HG02763 (cell line): ENCODE measurements at regions not wholly inside any gene's neighbourhood (a gene's known extent, or its start where the extent isn't known, plus 50 kb on each side); places are given as distances from the start of the nearest gene placed in this dataset.
"Not testable (repeated sequence)": the region's sequence is repeated elsewhere in the genome, so short reads cannot be mapped to it uniquely, and the experiment has no call there.

Source experiments
- ATAC-seq: cut with Tn5 transposase; IDR thresholded peaks from one replicate; pipeline ENCODE4 v1.9.1; 2021; ENCODE audit warnings: mild to moderate bottlenecking, moderate library complexity; ENCODE audit not compliant: unreplicated experiment

DNA sequence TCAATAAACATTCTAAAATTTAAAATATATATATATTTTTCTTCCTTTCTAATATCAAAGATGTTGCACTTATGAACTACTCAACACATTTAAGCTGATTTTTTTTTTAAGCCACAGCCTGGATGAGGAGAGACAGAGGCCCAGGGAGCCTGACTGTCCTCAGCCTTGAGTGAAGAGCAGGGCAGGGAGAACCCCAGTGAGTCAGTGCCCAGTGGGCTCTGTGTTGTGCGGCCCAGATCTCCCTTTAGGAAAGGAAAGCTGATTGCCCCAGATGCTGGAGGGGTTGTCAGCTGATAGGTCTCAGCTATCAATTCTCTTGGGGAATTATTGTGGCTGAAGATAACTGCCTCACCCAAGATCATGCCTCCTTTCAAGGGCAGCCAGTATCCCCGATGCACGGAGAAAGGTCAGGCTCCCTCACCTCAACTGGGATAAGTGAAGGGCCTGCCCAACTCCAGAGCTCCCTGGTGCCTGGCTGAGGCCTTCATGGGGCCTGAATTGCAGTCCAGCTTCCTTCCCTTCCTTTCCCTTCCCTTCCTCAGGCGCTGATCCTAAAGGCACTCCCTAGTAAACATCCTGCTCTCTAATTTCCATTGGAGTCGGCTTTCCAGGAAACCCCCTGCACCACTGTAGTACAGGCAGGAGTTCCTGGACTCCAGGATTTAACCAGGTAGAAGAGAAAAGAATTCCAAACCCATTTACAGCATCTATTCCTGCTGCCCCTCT, 106.9 kb upstream of the ATL2 start:
- no peak for ATAC-seq

DNA sequence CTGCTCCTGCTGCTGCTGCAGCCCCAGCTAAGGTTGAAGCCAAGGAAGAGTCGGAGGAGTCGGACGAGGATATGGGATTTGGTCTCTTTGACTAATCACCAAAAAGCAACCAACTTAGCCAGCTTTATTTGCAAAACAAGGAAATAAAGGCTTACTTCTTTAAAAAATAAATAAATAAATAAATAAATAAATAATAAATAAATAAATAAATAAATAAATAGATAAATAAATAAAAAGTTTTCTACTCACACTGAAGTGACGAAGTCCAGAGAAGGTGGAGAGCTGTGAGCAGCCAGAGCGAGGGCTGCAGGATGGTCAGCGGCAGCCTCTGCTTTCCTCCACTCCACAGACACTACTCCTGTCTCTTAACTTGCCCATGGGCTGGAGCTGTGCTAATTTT, 105.6 kb upstream of the ATL2 start:
- not testable (repeated sequence) for ATAC-seq

DNA sequence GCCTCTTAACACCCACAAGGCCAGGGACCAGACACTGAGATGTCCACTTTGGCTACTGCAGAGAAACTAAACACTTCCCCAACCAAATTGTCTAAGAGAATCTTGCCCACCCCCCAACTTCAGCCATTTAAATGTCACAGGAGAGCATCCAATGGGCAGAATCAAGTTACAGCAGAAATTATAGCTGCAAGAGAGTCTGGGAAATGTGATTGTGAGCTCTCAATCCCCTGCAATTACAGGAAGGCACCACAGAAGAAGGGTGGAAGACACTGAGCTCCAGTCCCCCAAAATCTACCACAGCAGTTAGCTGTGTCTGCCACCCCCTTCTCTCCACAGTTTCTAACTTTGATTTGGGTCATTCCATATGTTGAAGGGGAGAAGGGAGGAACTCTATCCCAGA, 103.5 kb upstream of the ATL2 start:
- no peak for ATAC-seq

GRCh38 chr2:38477006-38477405, 99.9 kb upstream of the ATL2 start:
- no peak for ATAC-seq

DNA sequence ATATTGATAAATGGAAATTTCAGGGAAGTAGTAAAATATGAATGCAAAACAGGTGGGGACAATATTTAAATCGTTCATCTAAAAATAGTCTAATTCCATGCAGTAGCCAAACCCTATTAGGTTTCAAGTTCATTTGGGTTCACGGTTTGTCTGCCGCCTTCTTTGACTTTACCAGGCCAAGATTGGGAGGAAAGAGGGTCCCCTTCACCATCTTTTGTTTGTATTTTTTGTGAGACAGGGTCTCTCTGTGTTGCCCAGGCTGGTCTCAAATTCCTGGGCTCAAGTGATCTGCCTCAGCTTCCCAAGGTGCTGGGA, 98.5 kb upstream of the ATL2 start:
- ATAC-seq: no peak

- ATAC-seq: no peak
These were observed 97.9 kb upstream of the ATL2 start for GRCh38 chr2:38474715-38475566.

DNA sequence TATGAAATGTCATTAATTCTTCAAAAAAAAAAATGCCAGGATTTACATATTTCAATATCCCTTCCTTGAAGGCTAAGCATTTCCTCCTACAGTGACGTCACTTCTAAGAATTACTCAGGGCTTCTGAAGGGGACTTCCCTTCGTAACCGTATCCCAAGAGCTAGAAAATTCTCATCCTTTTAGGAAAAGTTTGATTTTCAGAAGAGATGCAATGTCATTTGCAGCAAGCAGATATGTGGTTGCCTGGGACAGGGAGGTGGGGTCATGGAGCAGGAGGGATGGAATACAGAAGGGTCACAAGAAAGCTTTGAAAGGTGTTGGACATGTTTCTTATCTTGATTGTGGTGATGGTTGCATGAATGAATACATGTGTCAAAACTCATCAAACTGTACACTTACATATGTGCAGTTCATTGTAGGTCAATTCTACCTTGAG, 97.0 kb upstream of the ATL2 start:
- ATAC-seq: no peak

GRCh38 chr2:38473333-38474005, 96.4 kb upstream of the ATL2 start:
- ATAC-seq: no peak

GRCh38 chr2:38470115-38470514, 93.0 kb upstream of the ATL2 start:
- ATAC-seq: no peak

DNA sequence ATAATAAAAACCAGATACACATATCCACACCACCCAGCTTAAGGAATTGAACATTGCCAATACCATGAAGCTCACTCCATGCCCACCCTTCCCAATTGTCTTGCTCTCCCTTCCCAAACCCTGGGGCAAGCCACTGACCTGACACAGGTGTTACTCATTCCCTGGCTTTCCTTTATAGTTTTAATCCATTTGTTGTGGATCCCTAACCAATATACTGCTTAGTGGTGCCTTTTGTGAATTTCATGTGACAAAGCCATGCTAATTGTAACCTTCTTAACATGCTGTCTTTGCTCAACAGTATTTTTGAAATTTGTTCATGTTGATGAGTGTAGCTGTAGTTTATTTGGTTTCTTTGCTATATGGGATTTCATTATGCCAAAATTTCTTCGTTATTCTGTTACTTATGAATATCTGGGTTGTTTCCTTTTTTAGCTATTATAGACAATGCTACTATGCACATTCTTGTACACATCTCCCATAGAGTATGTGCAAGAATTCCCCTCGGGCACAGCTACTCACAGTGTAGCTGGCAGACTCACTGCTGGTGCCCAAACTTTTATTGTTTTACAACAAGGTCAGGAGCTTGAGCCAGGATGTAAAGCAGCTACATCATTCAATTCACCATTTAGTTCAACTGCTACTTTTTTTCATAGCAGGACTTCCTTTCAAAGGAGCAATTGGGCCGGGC, 90.8 kb upstream of the ATL2 start:
- no peak for ATAC-seq

DNA sequence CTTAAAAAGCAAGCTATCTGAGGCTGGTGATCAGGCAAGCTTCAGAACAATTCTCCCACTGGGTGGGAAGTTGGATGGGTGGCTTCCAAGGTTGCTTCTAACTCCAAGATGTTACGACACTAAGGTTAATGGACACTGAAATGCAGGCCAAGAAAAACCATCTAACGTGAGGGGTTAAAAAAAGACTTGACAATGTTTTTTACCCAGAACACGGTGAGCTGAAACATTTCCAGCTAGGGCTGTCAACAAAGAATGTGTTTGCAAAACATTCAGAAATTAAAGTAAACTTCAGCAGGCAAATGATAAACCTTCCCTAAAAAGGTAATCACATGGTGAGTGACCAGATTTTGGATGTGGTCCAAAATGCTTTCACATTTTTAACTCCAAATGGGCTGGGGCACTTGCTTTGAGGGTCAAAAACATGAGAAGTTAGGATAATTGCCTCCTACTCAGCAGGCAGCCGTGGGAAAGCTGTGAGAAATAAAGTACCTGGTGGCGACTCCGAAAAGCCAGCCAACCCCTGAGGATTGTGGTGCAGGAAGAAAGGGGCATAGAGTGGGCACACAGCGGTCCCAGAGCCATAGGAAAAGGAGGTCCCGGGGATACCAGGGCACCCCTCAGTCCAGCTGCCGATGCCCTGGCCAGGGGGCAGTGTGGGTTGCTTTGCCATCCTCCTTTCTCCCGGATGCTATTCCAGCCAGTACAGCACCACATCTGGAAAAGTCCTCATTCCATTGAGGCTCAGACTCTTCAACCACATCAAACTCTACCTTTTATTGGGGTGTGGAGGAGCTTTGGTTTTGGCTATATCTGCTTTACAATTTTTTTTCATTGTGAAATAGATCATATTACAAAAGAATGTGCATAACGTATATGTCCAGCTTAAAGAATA, 90.0 kb upstream of the ATL2 start:
- no peak for ATAC-seq

GRCh38 chr2:38466409-38466808, 89.3 kb upstream of the ATL2 start:
- ATAC-seq: no peak

DNA sequence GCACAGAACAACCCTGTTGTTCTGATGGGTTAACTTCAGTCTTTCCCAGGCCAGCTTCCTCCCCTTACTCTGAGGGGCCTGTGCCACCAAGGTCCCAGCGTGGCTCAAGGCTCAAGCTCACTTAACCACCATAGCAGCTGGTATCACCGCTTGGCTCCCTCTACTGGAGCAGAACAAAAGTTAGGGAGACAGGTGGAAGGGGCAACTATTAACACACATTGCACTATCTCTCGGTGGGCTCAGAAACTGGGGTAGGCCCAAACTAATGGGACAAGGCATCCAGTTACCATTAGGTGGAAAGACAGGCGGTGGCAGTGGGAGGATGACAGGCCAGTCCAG, 88.7 kb upstream of the ATL2 start:
- no peak for ATAC-seq

DNA sequence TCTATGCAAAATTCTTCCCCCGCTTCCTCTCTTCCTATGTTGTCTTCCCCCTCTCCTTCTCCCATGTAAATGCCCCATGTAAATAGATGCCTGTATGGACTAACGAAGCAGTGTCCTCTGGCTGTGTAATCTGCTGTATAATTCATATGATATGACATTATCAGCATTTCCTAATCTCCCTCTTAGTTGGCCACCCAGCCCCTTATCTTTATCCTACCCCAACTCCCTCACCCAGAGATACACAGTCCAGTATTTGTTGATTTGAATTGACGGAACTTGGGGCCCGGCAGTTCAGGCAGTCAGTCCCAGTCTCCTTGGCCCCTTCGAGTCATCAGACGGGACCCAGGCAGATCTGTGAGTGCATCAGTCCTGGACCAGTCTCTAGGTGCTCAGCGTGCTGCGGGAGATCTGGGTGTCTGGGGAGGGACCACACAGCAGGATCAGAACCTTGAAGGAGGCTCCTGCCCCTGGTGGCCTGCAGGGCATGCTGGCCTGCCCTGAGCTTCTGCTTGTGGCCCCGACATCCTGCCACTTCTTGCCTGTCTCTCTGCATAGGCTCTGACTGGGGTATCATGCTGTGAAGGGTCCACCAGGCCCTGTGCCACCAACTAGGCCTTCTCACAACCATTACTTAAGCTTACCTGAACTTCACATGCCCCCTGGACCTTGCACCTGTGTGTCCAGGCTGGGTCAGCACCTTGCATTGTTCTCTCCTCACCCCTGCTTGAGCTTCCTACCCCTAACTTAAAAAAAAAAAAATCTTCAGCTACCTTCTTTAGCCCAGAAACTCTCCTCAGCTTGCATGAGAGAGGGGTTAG, 88.1 kb upstream of the ATL2 start:
- ATAC-seq: no peak

GRCh38 chr2:38463752-38464151, 86.7 kb upstream of the ATL2 start:
- no peak for ATAC-seq

DNA sequence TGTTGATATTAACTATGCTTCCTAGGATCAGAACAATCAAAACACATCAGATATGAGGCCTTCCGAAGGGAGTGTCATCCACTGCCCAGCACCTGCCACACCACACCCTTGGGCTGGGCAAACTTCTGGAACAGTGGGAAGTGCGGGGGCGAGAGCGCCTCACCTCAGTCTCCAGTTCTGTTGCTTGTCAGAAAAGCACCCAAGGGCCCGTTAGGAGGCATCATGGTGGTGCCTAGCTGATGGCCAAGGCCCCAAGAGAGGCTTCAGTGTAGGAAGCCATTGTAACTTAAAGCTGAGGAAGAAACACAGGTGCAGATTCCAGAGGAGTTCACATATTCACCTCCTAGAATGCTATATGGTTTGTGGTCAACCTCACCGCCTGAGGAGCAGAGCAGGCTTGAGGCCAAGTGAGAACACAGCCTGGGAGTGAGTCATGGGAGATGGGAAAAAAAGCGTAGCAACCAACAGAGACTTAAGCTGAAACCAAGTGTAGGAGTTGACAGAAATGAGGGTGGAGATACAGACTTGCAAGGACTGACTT, 85.1 kb upstream of the ATL2 start:
- no peak for ATAC-seq

GRCh38 chr2:38461470-38461869, 84.4 kb upstream of the ATL2 start:
- no peak for ATAC-seq

DNA sequence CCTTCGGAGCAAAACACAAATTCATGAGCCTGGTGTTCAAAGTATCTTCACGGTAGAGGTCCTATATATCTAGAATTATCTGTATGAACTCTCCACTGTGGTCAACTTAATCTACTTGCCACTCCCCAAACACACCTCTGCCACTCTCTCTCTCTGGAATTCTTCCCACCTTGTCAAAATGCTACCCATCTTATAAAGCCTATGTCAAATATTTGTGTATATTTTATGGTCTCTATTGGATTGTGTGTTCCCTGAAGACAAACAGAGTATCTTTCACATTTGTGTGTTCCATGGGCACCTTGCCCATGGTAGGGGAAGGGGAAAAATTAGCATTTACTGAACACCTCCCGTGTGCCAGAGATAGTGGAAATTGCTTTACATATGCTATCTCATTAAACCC, 83.2 kb upstream of the ATL2 start:
- no peak for ATAC-seq

DNA sequence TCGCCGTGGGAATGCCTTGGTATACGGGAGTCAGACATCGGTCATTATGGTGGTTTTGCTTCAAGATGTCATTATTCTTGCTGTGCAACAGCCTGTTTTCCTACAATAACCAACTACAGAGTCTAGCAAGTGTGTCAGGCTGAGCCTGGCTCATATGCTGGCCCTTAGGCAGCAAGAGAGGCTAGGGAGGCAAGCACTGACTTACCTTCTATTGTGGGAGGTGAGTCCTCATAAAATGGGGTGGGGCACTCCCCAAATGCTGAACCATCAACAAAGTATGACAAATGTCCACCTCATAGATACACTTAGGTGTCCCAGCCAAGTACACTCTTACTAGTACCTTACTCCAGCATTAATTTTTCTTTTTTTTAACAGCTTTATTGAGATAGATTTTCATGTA, 77.0 kb upstream of the ATL2 start:
- no peak for ATAC-seq
